B cell (primary cell): ENCODE measurements at regions not wholly inside any gene's neighbourhood (a gene's known extent, or its start where the extent isn't known, plus 50 kb on each side); places are given as distances from the start of the nearest gene placed in this dataset.

Source experiments
- ATAC-seq: fragments of 200-7000 bp; cut with Tn5 transposase; one replicate; pipeline ENCODE4 v1.10.0; 2021; ENCODE audit warnings: low read depth, mild to moderate bottlenecking, moderate number of reproducible peaks, moderate library complexity
- CTCF ChIA-PET: fragments of 350-600 bp; sonication (Branson Sonifier 250); formaldehyde crosslinking; loops from one replicate; lab custom pipeline; 2021; ENCODE audit warnings: antibody characterized with exemption, inconsistent platforms; lab: Charles Lee
- POLR2A ChIA-PET: fragments of 350-600 bp; sonication (Branson Sonifier 250); formaldehyde crosslinking; loops from one replicate; lab custom pipeline; 2021; ENCODE audit warnings: antibody characterized with exemption; lab: Charles Lee
- DNase-seq: peaks from one replicate; pipeline ENCODE4 v3.0.0; 2013
- H2AFZ ChIP-seq: 2 replicates; pipeline ENCODE4 v1.6.1; 2012; ENCODE audit warnings: mild to moderate bottlenecking, low read depth, low read length; ENCODE audit not compliant: insufficient read depth, poor library complexity, severe bottlenecking
- H3K27ac ChIP-seq, 2 donors: 1 replicate in 1 of 2; 2 replicates in 1 of 2; pipeline ENCODE4 v1.5.1; 2012 to 2013; ENCODE audit warnings: low read length in 2 of 2, mild to moderate bottlenecking in 2 of 2, moderate library complexity in 1 of 2
- H3K27me3 ChIP-seq, 4 experiments: fragments of 200-600 bp in 1 of 4; sonication (generic) in 1 of 4; replicated peaks in 1 of 4; 1 replicate in 2 of 4; 2 replicates in 2 of 4; pipeline versions ENCODE4 v1.6.1 to v1.7.0; 2013 to 2016; ENCODE audit warnings: low read length in 3 of 4, mild to moderate bottlenecking in 2 of 4, mixed read lengths in 1 of 4, moderate library complexity in 1 of 4; ENCODE audit not compliant: insufficient read depth in 4 of 4, control insufficient read depth in 3 of 4; ENCODE audit errors: control extremely low read depth in 1 of 4
- H3K36me3 ChIP-seq, 2 experiments: replicated peaks in 1 of 2; 1 replicate in 1 of 2; 2 replicates in 1 of 2; pipeline versions ENCODE4 v1.6.1 to v1.7.1; 2013; ENCODE audit warnings: low read length in 1 of 2; ENCODE audit not compliant: insufficient read depth in 2 of 2, control insufficient read depth in 1 of 2; ENCODE audit errors: control extremely low read depth in 1 of 2, extremely low read depth in 1 of 2
- H3K4me1 ChIP-seq, 2 donors: fragments of 200-600 bp in 1 of 2; sonication (generic) in 1 of 2; 1 replicate in 1 of 2; 2 replicates in 1 of 2; pipeline versions ENCODE4 v1.5.1 to v1.6.1; 2013 to 2017; ENCODE audit warnings: low read length in 2 of 2; ENCODE audit not compliant: control insufficient read depth in 2 of 2, insufficient read depth in 2 of 2
- H3K4me2 ChIP-seq: replicated peaks from 2 replicates; pipeline ENCODE3; 2012; ENCODE audit warnings: mild to moderate bottlenecking, low read depth, low read length; ENCODE audit not compliant: poor library complexity, severe bottlenecking
- H3K4me3 ChIP-seq, 5 experiments: fragments of 200-600 bp in 1 of 5; sonication (generic) in 1 of 5; 1 replicate in 3 of 5; 2 replicates in 2 of 5; pipeline versions ENCODE4 v1.5.1 to v1.7.0; 2011 to 2016; ENCODE audit warnings: low read length in 4 of 5, mild to moderate bottlenecking in 4 of 5, low read depth in 2 of 5, control low read depth in 1 of 5, moderate library complexity in 1 of 5; ENCODE audit not compliant: insufficient read depth in 1 of 5; ENCODE audit errors: control extremely low read depth in 1 of 5, extremely low read depth in 1 of 5
- H3K79me2 ChIP-seq: fragments of 200-600 bp; sonication (generic); one replicate; pipeline ENCODE4 v1.6.0; 2016; ENCODE audit warnings: low read length; ENCODE audit not compliant: control insufficient read depth, insufficient read depth
- H3K9ac ChIP-seq: fragments of 200-600 bp; sonication (generic); 2 replicates; pipeline ENCODE4 v1.6.1; 2017; ENCODE audit warnings: mild to moderate bottlenecking, low read length, moderate library complexity
- H3K9me3 ChIP-seq, 3 donors: one replicate each; pipeline versions ENCODE4 v1.6.1 to v1.7.1; 2013; ENCODE audit warnings: low read length in 2 of 3; ENCODE audit not compliant: control insufficient read depth in 2 of 3, insufficient read depth in 1 of 3; ENCODE audit errors: control extremely low read depth in 1 of 3
- H4K20me1 ChIP-seq: 2 replicates; pipeline ENCODE4 v1.6.0; 2012; ENCODE audit warnings: mild to moderate bottlenecking, low read length; ENCODE audit not compliant: insufficient read depth, control insufficient read depth, poor library complexity, severe bottlenecking
- H3K27ac Mint-ChIP-seq: one replicate; pipeline ENCODE4 v1.8.0; 2021; ENCODE audit warnings: mixed read lengths
- H3K27me3 Mint-ChIP-seq: one replicate; pipeline ENCODE4 v1.8.0; 2021; ENCODE audit warnings: mixed read lengths
- H3K4me1 Mint-ChIP-seq: one replicate; pipeline ENCODE4 v1.8.0; 2021; ENCODE audit warnings: mixed read lengths
- H3K4me3 Mint-ChIP-seq: one replicate; pipeline ENCODE4 v1.8.0; 2021; ENCODE audit warnings: mixed read lengths
- H3K9me3 Mint-ChIP-seq: one replicate; pipeline ENCODE4 v1.8.0; 2022; ENCODE audit warnings: mixed read lengths; ENCODE audit not compliant: insufficient read depth
- EZH2 ChIP-seq: IDR thresholded peaks from 2 replicates; pipeline ENCODE4 v1.6.1; 2012; ENCODE audit warnings: borderline replicate concordance, low read depth, mild to moderate bottlenecking, moderate library complexity, low read length; ENCODE audit not compliant: insufficient read depth, poor library complexity, severe bottlenecking
- whole genome bisulfite sequencing: methylation state at CpG from one replicate; pipeline ENCODE4 v1.1.5; 2013; ENCODE audit warnings: missing lambda C conversion rate; ENCODE audit not compliant: insufficient coverage; 5-methylcytosine and 5-hydroxymethylcytosine counted together
- intact Hi-C: fragments of 100-400 bp; cut with micrococcal nuclease; formaldehyde crosslinking; loops from one replicate; pipeline ENCODE4 v1.10.0; 2022
- TF ChIP-seq, protein P1 (sequence below): fragments of 200-600 bp; IDR thresholded peaks from one replicate; pipeline ENCODE4 v1.8.0; 2022; ENCODE audit warnings: antibody characterized with exemption, mild to moderate bottlenecking

DNA sequence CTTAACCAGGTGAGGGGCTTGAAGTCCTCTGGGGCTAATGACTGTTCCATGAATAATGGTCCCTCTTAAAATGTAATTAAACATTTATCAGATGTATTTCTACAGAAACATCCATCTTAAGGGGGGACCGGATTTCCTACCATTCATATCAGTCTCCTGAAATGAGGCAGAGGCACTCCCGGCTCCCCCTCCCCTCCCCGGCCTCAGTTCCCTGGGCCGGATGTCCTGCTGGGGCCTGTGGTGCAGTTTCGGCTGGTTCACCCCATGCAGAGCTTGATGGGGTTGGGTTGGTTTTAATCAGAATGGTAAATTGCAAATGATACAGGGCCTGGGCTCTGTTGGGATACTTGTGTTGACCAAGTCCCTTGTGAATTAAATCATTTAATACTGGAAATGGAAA lies 349.4 kb downstream of the PREX1 start:
- H3K79me2 ChIP-seq: no peaks in the 10 kb centered on the region
- no peak overlapping the region for H3K4me3 Mint-ChIP-seq
- POLR2A ChIA-PET: no interaction called here
- H3K36me3 ChIP-seq: no peaks in the 10 kb centered on the region
- H3K9me3 Mint-ChIP-seq: no peaks in the 10 kb centered on the region
- H3K27me3 ChIP-seq: peaks cover 0 to 13% (median 2%) of the 10 kb centered on the region in 4 experiments
- no peak overlapping the region for H3K9ac ChIP-seq
- no peaks in the 10 kb centered on the region for H3K4me1 Mint-ChIP-seq
- H3K4me2 ChIP-seq: no peak overlapping the region
- CTCF ChIA-PET: no interaction called here
- peaks cover 38% of the 10 kb centered on the region for H3K27me3 Mint-ChIP-seq
- H3K4me3 ChIP-seq: no peak overlapping the region
- peaks cover 0 to 10% (median 0%) of the 10 kb centered on the region in 3 donors for H3K9me3 ChIP-seq
- H4K20me1 ChIP-seq: no peaks in the 10 kb centered on the region
- no CpG with 5 or more reads among the region's 5 CpGs for WGBS
- H2AFZ ChIP-seq: no peak overlapping the region
- DNase-seq (no peak), ATAC-seq (no peak)
- H3K27ac Mint-ChIP-seq: no peak overlapping the region
- no peaks in the 10 kb centered on the region for H3K4me1 ChIP-seq
- intact Hi-C loops: no loop called here
- no peak overlapping the region for H3K27ac ChIP-seq
- TF ChIP-seq, protein P1, sequence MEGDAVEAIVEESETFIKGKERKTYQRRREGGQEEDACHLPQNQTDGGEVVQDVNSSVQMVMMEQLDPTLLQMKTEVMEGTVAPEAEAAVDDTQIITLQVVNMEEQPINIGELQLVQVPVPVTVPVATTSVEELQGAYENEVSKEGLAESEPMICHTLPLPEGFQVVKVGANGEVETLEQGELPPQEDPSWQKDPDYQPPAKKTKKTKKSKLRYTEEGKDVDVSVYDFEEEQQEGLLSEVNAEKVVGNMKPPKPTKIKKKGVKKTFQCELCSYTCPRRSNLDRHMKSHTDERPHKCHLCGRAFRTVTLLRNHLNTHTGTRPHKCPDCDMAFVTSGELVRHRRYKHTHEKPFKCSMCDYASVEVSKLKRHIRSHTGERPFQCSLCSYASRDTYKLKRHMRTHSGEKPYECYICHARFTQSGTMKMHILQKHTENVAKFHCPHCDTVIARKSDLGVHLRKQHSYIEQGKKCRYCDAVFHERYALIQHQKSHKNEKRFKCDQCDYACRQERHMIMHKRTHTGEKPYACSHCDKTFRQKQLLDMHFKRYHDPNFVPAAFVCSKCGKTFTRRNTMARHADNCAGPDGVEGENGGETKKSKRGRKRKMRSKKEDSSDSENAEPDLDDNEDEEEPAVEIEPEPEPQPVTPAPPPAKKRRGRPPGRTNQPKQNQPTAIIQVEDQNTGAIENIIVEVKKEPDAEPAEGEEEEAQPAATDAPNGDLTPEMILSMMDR: no peak
- no peak for TF ChIP-seq EZH2

DNA sequence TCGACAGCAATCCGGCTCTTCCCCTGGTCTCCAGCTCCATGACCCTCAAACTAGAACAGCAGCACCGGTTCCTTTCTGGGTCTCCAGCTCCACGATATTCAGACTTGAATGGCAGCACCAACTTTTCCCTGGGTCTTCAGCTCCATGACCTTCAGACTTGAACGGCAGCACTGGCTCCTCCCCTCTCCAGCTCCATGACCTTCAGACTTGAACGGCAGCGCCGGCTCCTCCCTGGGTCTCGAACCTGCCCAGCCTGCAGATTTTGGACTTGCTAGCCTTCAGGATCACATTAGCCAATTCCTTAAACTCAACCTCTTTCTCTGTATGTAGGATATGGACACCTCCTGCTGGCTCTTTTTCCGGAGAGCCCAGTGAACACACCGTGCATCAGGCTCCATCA lies 350.9 kb downstream of the PREX1 start:
- H3K4me1 Mint-ChIP-seq: no peaks in the 10 kb centered on the region
- POLR2A ChIA-PET: no interaction called here
- WGBS: 91% methylated on average over 7 of the region's 11 CpGs

More for the DNA sequence above, 350.9 kb downstream of the PREX1 start:
- Histone ChIP-seq H4K20me1 (no peaks in the 10 kb centered on the region), H3K79me2 (no peaks in the 10 kb centered on the region), H3K9me3 (peaks cover 0 to 10% (median 0%) of the 10 kb centered on the region in 3 donors), H3K9ac (no peak overlapping the region), H3K27ac (no peak overlapping the region), H3K27me3 (peaks cover 0 to 13% (median 2%) of the 10 kb centered on the region in 4 experiments), H3K4me1 (no peaks in the 10 kb centered on the region), H2AFZ (no peak overlapping the region), H3K36me3 (no peaks in the 10 kb centered on the region), H3K4me2 (no peak overlapping the region), H3K4me3 (no peak overlapping the region)
- TF ChIP-seq, protein P1: no peak
- TF ChIP-seq EZH2: no peak
- intact Hi-C loops: no loop called here
- peaks cover 31% of the 10 kb centered on the region for H3K27me3 Mint-ChIP-seq
- H3K9me3 Mint-ChIP-seq: no peaks in the 10 kb centered on the region
- H3K27ac Mint-ChIP-seq: no peak overlapping the region
- DNase-seq (no peak), ATAC-seq (no peak)
- no peak overlapping the region for H3K4me3 Mint-ChIP-seq
- CTCF ChIA-PET: no interaction called here
